RWPE1 (cell line): ENCODE measurements at regions not wholly inside any gene's neighbourhood (a gene's known extent, or its start where the extent isn't known, plus 50 kb on each side); places are given as distances from the start of the nearest gene placed in this dataset.
A peak's percentile ranks its signal among the peaks of the same experiment; 100 is the strongest.

Experiments
- CTCF ChIA-PET: fragments of 350-600 bp; sonication (Branson Sonifier 250); formaldehyde crosslinking; extraction: SDS; loops from one replicate; lab custom pipeline; 2021; lab: Yijun Ruan, JAX
- POLR2A ChIA-PET: fragments of 400-600 bp; formaldehyde crosslinking; extraction: SDS; loops from one replicate; lab custom pipeline; 2020; ENCODE audit warnings: antibody characterized with exemption; ENCODE audit not compliant: low non-redundant PET; lab: Yijun Ruan, JAX
- DNase-seq: peaks from one replicate; pipeline ENCODE4 v3.0.0; 2012; ENCODE audit warnings: low spot score
- H3K27ac ChIP-seq: fragments of 450-650 bp; 2 replicates; pipeline ENCODE4 v1.5.1; 2017
- CTCF ChIP-seq: fragments of 450-650 bp; conservative IDR thresholded peaks from 2 replicates; pipeline ENCODE4 v1.5.1; 2017; ENCODE audit warnings: low read depth, mild to moderate bottlenecking

GRCh38 chr6:71468038-71468437 lies 179.4 kb downstream of the OGFRL1 start:
- ChIA-PET CTCF (no interaction called here), POLR2A (no interaction called here)
- no peak for TF ChIP-seq CTCF
- DNase-seq, result no peak
- no peak overlapping the region for H3K27ac ChIP-seq

GRCh38 chr6:71468841-71469700 lies 180.5 kb downstream of the OGFRL1 start:
- H3K27ac ChIP-seq, result peak overlapping the region; percentile 65
- DNase-seq, result peak; percentile 33
- ChIA-PET CTCF (interaction anchor here (0.6 kb wide), 1 partner anchor 585 kb away, joined by 3 read pairs; no protein-coding TSS in a partner anchor), POLR2A (no interaction called here)
- TF ChIP-seq CTCF, result no peak

- ChIA-PET POLR2A (no interaction called here), CTCF (no interaction called here)
- H3K27ac ChIP-seq, result no peak overlapping the region
- DNase-seq, result no peak
- TF ChIP-seq CTCF, result no peak
Observed at GRCh38 chr6:71471718-71472117, 183.1 kb downstream of the OGFRL1 start.

- H3K27ac ChIP-seq, result no peak overlapping the region
- ChIA-PET POLR2A (no interaction called here), CTCF (no interaction called here)
- TF ChIP-seq CTCF, result no peak
- DNase-seq, result no peak
Observed at GRCh38 chr6:71473926-71474325, 185.3 kb downstream of the OGFRL1 start.

- no peak for TF ChIP-seq CTCF
- CTCF ChIA-PET, result no interaction called here
- DNase-seq, result no peak
- H3K27ac ChIP-seq, result no peak overlapping the region
- POLR2A ChIA-PET, result no interaction called here
Observed at GRCh38 chr6:71474942-71475341, 186.3 kb downstream of the OGFRL1 start.

GRCh38 chr6:71476371-71476770 lies 187.8 kb downstream of the OGFRL1 start:
- ChIA-PET CTCF (no interaction called here), POLR2A (no interaction called here)
- TF ChIP-seq CTCF, result no peak
- DNase-seq, result no peak
- H3K27ac ChIP-seq, result no peak overlapping the region
